MCF 10A (cell line): ENCODE measurements at regions not wholly inside any gene's neighbourhood (a gene's known extent, or its start where the extent isn't known, plus 50 kb on each side); places are given as distances from the start of the nearest gene placed in this dataset.

ENCODE experiments used
- BruUV-seq: library from RNA; stranded (reverse); fragments of 400-500 nt; replicated peaks from 2 replicates; lab custom pipeline; 2021; lab: Mats Ljungman, UMichigan
- CTCF ChIA-PET: fragments of 300-600 bp; sonication (Branson Sonifier 250); formaldehyde crosslinking; extraction: SDS; loops from one replicate; lab custom pipeline; 2021; ENCODE audit warnings: antibody characterized with exemption, inconsistent platforms; lab: Yijun Ruan, JAX
- POLR2A ChIA-PET: fragments of 300-600, 350-650 bp; sonication (Branson Sonifier 250); formaldehyde crosslinking; extraction: SDS; loops from one replicate; lab custom pipeline; 2020; ENCODE audit warnings: antibody characterized with exemption, inconsistent platforms; lab: Yijun Ruan, JAX
- DNase-seq: peaks from one replicate; pipeline ENCODE4 v3.0.0-alpha.2; 2018; ENCODE audit not compliant: unreplicated experiment
- H3K27ac Mint-ChIP-seq: one replicate; pipeline ENCODE4 v1.8.0; 2022; ENCODE audit warnings: mild to moderate bottlenecking, low read depth, mixed read lengths; ENCODE audit not compliant: unreplicated experiment
- H3K27me3 Mint-ChIP-seq: one replicate; pipeline ENCODE4 v1.8.0; 2022; ENCODE audit warnings: mixed read lengths; ENCODE audit not compliant: insufficient read depth, unreplicated experiment
- H3K36me3 Mint-ChIP-seq: one replicate; pipeline ENCODE4 v1.8.0; 2022; ENCODE audit warnings: mild to moderate bottlenecking, moderate library complexity, mixed read lengths; ENCODE audit not compliant: insufficient read depth, unreplicated experiment
- H3K4me1 Mint-ChIP-seq: one replicate; pipeline ENCODE4 v1.8.0; 2022; ENCODE audit warnings: mixed read lengths; ENCODE audit not compliant: insufficient read depth, unreplicated experiment
- H3K4me3 Mint-ChIP-seq: one replicate; pipeline ENCODE4 v1.8.0; 2022; ENCODE audit warnings: mild to moderate bottlenecking, moderate library complexity, mixed read lengths; ENCODE audit not compliant: unreplicated experiment
- H3K9me3 Mint-ChIP-seq: one replicate; pipeline ENCODE4 v1.8.0; 2022; ENCODE audit warnings: mixed read lengths; ENCODE audit not compliant: unreplicated experiment
- CTCF ChIP-seq: fragments of 200-600 bp; IDR thresholded peaks from one replicate; pipeline ENCODE4 v1.8.0; 2022; ENCODE audit warnings: antibody characterized with exemption, mild to moderate bottlenecking; ENCODE audit not compliant: unreplicated experiment
- intact Hi-C: fragments of 100-400 bp; cut with micrococcal nuclease; formaldehyde crosslinking; loops from 2 replicates; pipeline ENCODE4 v1.14.1; 2022

- no peaks in the 10 kb centered on the region for H3K36me3 Mint-ChIP-seq
- H3K27ac Mint-ChIP-seq: no peak overlapping the region
- H3K4me3 Mint-ChIP-seq: no peak overlapping the region
- ChIA-PET CTCF (interaction anchor here (2.4 kb wide), 1 partner anchor 77 kb away, joined by 8 read pairs; no protein-coding TSS in a partner anchor), POLR2A (no interaction called here)
- no peak for TF ChIP-seq CTCF
- H3K9me3 Mint-ChIP-seq: no peaks in the 10 kb centered on the region
- peaks cover 55% of the 10 kb centered on the region for H3K27me3 Mint-ChIP-seq
- no peak for DNase-seq
- no peaks in the 10 kb centered on the region for H3K4me1 Mint-ChIP-seq
- BruUV-seq: no TSS peak
- intact Hi-C loops: no loop called here
Measured at GRCh38 chr11:45578316-45578715, 87.1 kb downstream of the CHST1 start.

GRCh38 chr11:45577752-45578151 is 87.7 kb downstream of the CHST1 start:
- Mint-ChIP-seq H3K27me3 (peaks cover 55% of the 10 kb centered on the region), H3K9me3 (no peaks in the 10 kb centered on the region), H3K4me1 (no peaks in the 10 kb centered on the region), H3K4me3 (no peak overlapping the region), H3K36me3 (no peaks in the 10 kb centered on the region), H3K27ac (no peak overlapping the region)
- ChIA-PET POLR2A (no interaction called here), CTCF (interaction anchor here (2.4 kb wide), 1 partner anchor 77 kb away, joined by 8 read pairs; no protein-coding TSS in a partner anchor)
- intact Hi-C loops: no loop called here
- DNase-seq: no peak
- TF ChIP-seq CTCF: no peak
- no TSS peak for BruUV-seq

GRCh38 chr11:45576461-45577215 is 88.8 kb downstream of the CHST1 start:
- H3K36me3 Mint-ChIP-seq: no peaks in the 10 kb centered on the region
- H3K4me1 Mint-ChIP-seq: no peaks in the 10 kb centered on the region
- no peaks in the 10 kb centered on the region for H3K9me3 Mint-ChIP-seq
- BruUV-seq: no TSS peak
- CTCF ChIA-PET: interaction anchor here (1.0 to 2.4 kb wide), 2 partner anchors 78 to 205 kb away, joined by 3 to 8 read pairs; no protein-coding TSS in a partner anchor
- no peak overlapping the region for H3K27ac Mint-ChIP-seq
- peaks cover 55% of the 10 kb centered on the region for H3K27me3 Mint-ChIP-seq
- intact Hi-C loops: no loop called here
- no peak for TF ChIP-seq CTCF
- no peak overlapping the region for H3K4me3 Mint-ChIP-seq
- DNase-seq: peak; percentile 21
- POLR2A ChIA-PET: no interaction called here

- POLR2A ChIA-PET: no interaction called here
- H3K9me3 Mint-ChIP-seq: no peaks in the 10 kb centered on the region
- no TSS peak for BruUV-seq
- TF ChIP-seq CTCF: no peak
- no peak overlapping the region for H3K4me3 Mint-ChIP-seq
- H3K36me3 Mint-ChIP-seq: no peaks in the 10 kb centered on the region
- peaks cover 46% of the 10 kb centered on the region for H3K27me3 Mint-ChIP-seq
- DNase-seq: no peak
- no peak overlapping the region for H3K27ac Mint-ChIP-seq
- intact Hi-C loops: no loop called here
- no peaks in the 10 kb centered on the region for H3K4me1 Mint-ChIP-seq
- CTCF ChIA-PET: interaction anchor here (0.8 kb wide), 1 partner anchor 652 kb away, joined by 3 read pairs; no protein-coding TSS in a partner anchor
Measured at GRCh38 chr11:45573728-45574127, 91.7 kb downstream of the CHST1 start.
